ENCODE measurements at regions not wholly inside any gene's neighbourhood (a gene's known extent, or its start where the extent isn't known, plus 50 kb on each side); places are given as distances from the start of the nearest gene placed in this dataset.
"Not testable (repeated sequence)": the region's sequence is repeated elsewhere in the genome, so short reads cannot be mapped to it uniquely, and the experiment has no call there.

- TF ChIP-seq CTCF (IDR thresholded peaks at IDR 0.05; ENCODE audit: low read depth, low read length), result no peak
- no peak for DNase-seq (ENCODE audit: low read depth, low spot score)
- no peak overlapping the region for H3K4me3 ChIP-seq (ENCODE audit: low read depth, low read length)
- in situ Hi-C loops (cut with HindIII; ENCODE audit: low sequenced_read_pairs), result no loop called here
These were observed 79.8 kb upstream of the MEF2A start for GRCh38 chr15:99485992-99486370.

- no peak for TF ChIP-seq CTCF (IDR thresholded peaks at IDR 0.05; ENCODE audit: low read depth, low read length)
- H3K4me3 ChIP-seq (ENCODE audit: low read depth, low read length), result peak overlapping the region; percentile 31
- DNase-seq (ENCODE audit: low read depth, low spot score), result peak; percentile 46
- in situ Hi-C loops (cut with HindIII; ENCODE audit: low sequenced_read_pairs), result no loop called here
These were observed 79.1 kb upstream of the MEF2A start for GRCh38 chr15:99486371-99487336.

- in situ Hi-C loops (cut with HindIII; ENCODE audit: low sequenced_read_pairs), result no loop called here
- no peak for TF ChIP-seq CTCF (IDR thresholded peaks at IDR 0.05; ENCODE audit: low read depth, low read length)
- DNase-seq (ENCODE audit: low read depth, low spot score), result no peak
- no peak overlapping the region for H3K4me3 ChIP-seq (ENCODE audit: low read depth, low read length)
These were observed 78.5 kb upstream of the MEF2A start for GRCh38 chr15:99487337-99487730.

- in situ Hi-C loops (cut with HindIII; ENCODE audit: low sequenced_read_pairs), result no loop called here
- no peak for TF ChIP-seq CTCF (IDR thresholded peaks at IDR 0.05; ENCODE audit: low read depth, low read length)
- DNase-seq (ENCODE audit: low read depth, low spot score), result no peak
- no peak overlapping the region for H3K4me3 ChIP-seq (ENCODE audit: low read depth, low read length)
These were observed 73.5 kb upstream of the MEF2A start for GRCh38 chr15:99492275-99492674.

- DNase-seq (ENCODE audit: low read depth, low spot score), result no peak
- no peak for TF ChIP-seq CTCF (IDR thresholded peaks at IDR 0.05; ENCODE audit: low read depth, low read length)
- H3K4me3 ChIP-seq (ENCODE audit: low read depth, low read length), result no peak overlapping the region
- in situ Hi-C loops (cut with HindIII; ENCODE audit: low sequenced_read_pairs), result no loop called here
These were observed 73.1 kb upstream of the MEF2A start for GRCh38 chr15:99492716-99493115.

- H3K4me3 ChIP-seq (ENCODE audit: low read depth, low read length), result no peak overlapping the region
- TF ChIP-seq CTCF (IDR thresholded peaks at IDR 0.05; ENCODE audit: low read depth, low read length), result no peak
- in situ Hi-C loops (cut with HindIII; ENCODE audit: low sequenced_read_pairs), result no loop called here
- no peak for DNase-seq (ENCODE audit: low read depth, low spot score)
These were observed 72.3 kb upstream of the MEF2A start for GRCh38 chr15:99493461-99493860.

- in situ Hi-C loops (cut with HindIII; ENCODE audit: low sequenced_read_pairs); H3K4me3 ChIP-seq (ENCODE audit: low read depth, low read length); DNase-seq (ENCODE audit: low read depth, low spot score): not testable (repeated sequence)
These were observed 71.1 kb upstream of the MEF2A start for GRCh38 chr15:99494536-99495233.

Data from astrocyte of the spinal cord (primary cell).